Smooth muscle cell (in vitro differentiated cells): ENCODE measurements at regions not wholly inside any gene's neighbourhood (a gene's known extent, or its start where the extent isn't known, plus 50 kb on each side); places are given as distances from the start of the nearest gene placed in this dataset.

ENCODE experiments used
- DNase-seq: peaks from one replicate; lab custom pipeline; 2025; ENCODE audit not compliant: unreplicated experiment; lab: John Stamatoyannopoulos, UW
- H2AFZ ChIP-seq: fragments of 200-600 bp; sonication (generic); 2 replicates; pipeline ENCODE4 v1.6.0; 2016; ENCODE audit warnings: antibody characterized with exemption, low read depth, mild to moderate bottlenecking
- H3F3A ChIP-seq: fragments of 200-600 bp; sonication (generic); 2 replicates; pipeline ENCODE4 v1.6.0; 2017; ENCODE audit warnings: antibody characterized with exemption, low read depth
- H3K27ac ChIP-seq: fragments of 200-600 bp; sonication (generic); 2 replicates; pipeline ENCODE4 v1.5.1; 2016; ENCODE audit warnings: low read depth, mild to moderate bottlenecking
- H3K27me3 ChIP-seq: fragments of 200-600 bp; sonication (generic); 2 replicates; pipeline ENCODE4 v1.6.1; 2016; ENCODE audit warnings: low read depth, mild to moderate bottlenecking
- H3K36me3 ChIP-seq: fragments of 200-600 bp; sonication (generic); 2 replicates; pipeline ENCODE4 v1.5.1; 2016; ENCODE audit warnings: low read depth
- H3K4me1 ChIP-seq: fragments of 200-600 bp; sonication (generic); 2 replicates; pipeline ENCODE4 v1.5.1; 2016; ENCODE audit warnings: low read depth
- H3K4me2 ChIP-seq: fragments of 200-600 bp; sonication (generic); 2 replicates; pipeline ENCODE4 v1.6.0; 2016; ENCODE audit warnings: mild to moderate bottlenecking
- H3K4me3 ChIP-seq: fragments of 200-600 bp; sonication (generic); 2 replicates; pipeline ENCODE4 v1.5.1; 2016; ENCODE audit warnings: mild to moderate bottlenecking
- H3K79me2 ChIP-seq: fragments of 200-600 bp; sonication (generic); 2 replicates; pipeline ENCODE4 v1.6.0; 2016; ENCODE audit warnings: low read depth, mild to moderate bottlenecking
- H3K9ac ChIP-seq: fragments of 200-600 bp; sonication (generic); 2 replicates; pipeline ENCODE4 v1.6.0; 2016; ENCODE audit warnings: low read depth
- H3K9me3 ChIP-seq: fragments of 200-600 bp; sonication (generic); replicated peaks from 2 replicates; pipeline ENCODE4 v1.5.1; 2016; ENCODE audit warnings: low read depth
- H4K20me1 ChIP-seq: fragments of 200-600 bp; sonication (generic); 2 replicates; pipeline ENCODE4 v1.6.0; 2016; ENCODE audit warnings: low read depth
- WGBS: methylation state at CpG from one replicate; pipeline ENCODE4 v1.1.7; 2016; ENCODE audit warnings: low lambda C conversion rate; 5-methylcytosine and 5-hydroxymethylcytosine counted together
- TF ChIP-seq, protein P1 (sequence below): fragments of 200-600 bp; sonication (generic); IDR thresholded peaks from 2 replicates; pipeline ENCODE4 v1.5.1; 2017; ENCODE audit warnings: borderline replicate concordance, mild to moderate bottlenecking, antibody characterized with exemption; ENCODE audit not compliant: insufficient read depth, poor library complexity, severe bottlenecking

DNA sequence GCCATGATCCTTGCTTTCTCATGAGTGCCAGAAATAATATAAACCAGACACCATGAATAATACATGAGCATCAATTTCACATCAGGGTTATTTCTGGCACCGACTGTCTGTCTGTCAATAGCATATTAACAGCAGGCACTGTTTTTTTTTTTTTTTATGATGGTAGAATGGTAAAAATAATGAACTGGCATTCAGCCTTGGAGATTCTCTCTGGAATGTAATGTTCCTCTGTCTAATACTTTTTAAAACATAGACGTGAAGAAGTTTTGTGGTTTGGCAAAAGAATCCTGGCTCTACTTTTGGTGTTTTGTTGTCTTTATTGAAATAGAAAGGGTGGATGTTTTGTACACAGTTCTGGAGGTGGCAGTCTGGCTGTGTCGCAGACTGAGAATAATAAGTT, 874.6 kb upstream of the PRKX start:
- Histone ChIP-seq H3K27ac (no peak overlapping the region), H3K4me3 (no peak overlapping the region), H3K9me3 (no peaks in the 10 kb centered on the region), H3F3A (no peaks in the 10 kb centered on the region), H3K79me2 (no peaks in the 10 kb centered on the region), H3K27me3 (no peaks in the 10 kb centered on the region), H3K4me2 (no peak overlapping the region), H3K4me1 (no peaks in the 10 kb centered on the region), H3K36me3 (no peaks in the 10 kb centered on the region), H3K9ac (no peak overlapping the region), H4K20me1 (no peaks in the 10 kb centered on the region), H2AFZ (no peak overlapping the region)
- 91% methylated on average over 3 of the region's 3 CpGs for WGBS
- TF ChIP-seq, protein P1, sequence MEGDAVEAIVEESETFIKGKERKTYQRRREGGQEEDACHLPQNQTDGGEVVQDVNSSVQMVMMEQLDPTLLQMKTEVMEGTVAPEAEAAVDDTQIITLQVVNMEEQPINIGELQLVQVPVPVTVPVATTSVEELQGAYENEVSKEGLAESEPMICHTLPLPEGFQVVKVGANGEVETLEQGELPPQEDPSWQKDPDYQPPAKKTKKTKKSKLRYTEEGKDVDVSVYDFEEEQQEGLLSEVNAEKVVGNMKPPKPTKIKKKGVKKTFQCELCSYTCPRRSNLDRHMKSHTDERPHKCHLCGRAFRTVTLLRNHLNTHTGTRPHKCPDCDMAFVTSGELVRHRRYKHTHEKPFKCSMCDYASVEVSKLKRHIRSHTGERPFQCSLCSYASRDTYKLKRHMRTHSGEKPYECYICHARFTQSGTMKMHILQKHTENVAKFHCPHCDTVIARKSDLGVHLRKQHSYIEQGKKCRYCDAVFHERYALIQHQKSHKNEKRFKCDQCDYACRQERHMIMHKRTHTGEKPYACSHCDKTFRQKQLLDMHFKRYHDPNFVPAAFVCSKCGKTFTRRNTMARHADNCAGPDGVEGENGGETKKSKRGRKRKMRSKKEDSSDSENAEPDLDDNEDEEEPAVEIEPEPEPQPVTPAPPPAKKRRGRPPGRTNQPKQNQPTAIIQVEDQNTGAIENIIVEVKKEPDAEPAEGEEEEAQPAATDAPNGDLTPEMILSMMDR, result no peak
- DNase-seq, result no peak

DNA sequence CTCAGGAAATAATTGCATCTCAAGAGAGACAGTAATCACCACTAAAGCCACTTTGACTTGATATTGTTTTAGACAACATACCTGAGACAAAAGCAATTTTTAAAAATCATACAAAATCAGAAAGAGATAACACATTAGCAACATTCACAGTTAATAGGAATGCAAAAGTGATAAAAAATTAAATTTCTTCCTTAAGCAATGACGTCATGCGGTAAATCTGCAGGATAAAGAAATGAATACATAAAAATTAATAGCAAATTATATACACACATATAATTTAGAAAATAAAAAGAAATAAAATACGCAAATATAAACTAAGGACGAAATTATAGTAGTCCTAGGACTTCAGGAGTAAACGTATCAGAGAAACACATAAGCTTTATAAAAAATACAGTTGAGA, 866.5 kb upstream of the PRKX start:
- WGBS, result 90% methylated on average over 5 of the region's 5 CpGs
- Histone ChIP-seq H3K9ac (no peak overlapping the region), H3K4me2 (no peak overlapping the region), H3K36me3 (no peaks in the 10 kb centered on the region), H3K27me3 (no peaks in the 10 kb centered on the region), H2AFZ (no peak overlapping the region), H3K27ac (no peak overlapping the region), H3K4me3 (no peak overlapping the region), H3K4me1 (no peaks in the 10 kb centered on the region), H3F3A (no peaks in the 10 kb centered on the region), H3K79me2 (no peaks in the 10 kb centered on the region), H3K9me3 (no peaks in the 10 kb centered on the region), H4K20me1 (no peaks in the 10 kb centered on the region)
- no peak for DNase-seq
- TF ChIP-seq, protein P1, result no peak

DNA sequence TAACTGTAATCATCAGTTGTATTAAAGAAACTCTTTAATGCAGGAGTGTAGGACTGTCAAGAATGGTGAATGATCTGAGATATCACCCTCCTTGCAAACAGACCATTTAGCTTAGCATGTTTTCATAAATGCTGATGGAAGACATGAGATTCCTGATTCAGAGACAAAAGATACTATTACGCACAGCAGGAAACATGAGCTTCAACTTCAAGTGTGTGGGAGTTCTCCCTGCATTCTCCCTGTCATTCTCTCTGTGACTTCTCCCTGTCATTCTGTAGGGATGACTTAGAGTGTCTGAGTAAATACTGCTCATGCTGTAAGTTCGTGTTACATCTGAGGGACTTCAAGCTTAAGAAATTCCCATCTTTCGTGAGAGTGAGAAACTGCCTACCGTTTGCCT, 866.0 kb upstream of the PRKX start:
- Histone ChIP-seq H3K4me3 (no peak overlapping the region), H3K9me3 (no peaks in the 10 kb centered on the region), H3F3A (no peaks in the 10 kb centered on the region), H3K27ac (no peak overlapping the region), H3K79me2 (no peaks in the 10 kb centered on the region), H3K9ac (no peak overlapping the region), H4K20me1 (no peaks in the 10 kb centered on the region), H2AFZ (no peak overlapping the region), H3K36me3 (no peaks in the 10 kb centered on the region), H3K27me3 (no peaks in the 10 kb centered on the region), H3K4me1 (no peaks in the 10 kb centered on the region), H3K4me2 (no peak overlapping the region)
- TF ChIP-seq, protein P1, result no peak
- WGBS, result 46% methylated on average over 4 of the region's 4 CpGs
- DNase-seq, result no peak

DNA sequence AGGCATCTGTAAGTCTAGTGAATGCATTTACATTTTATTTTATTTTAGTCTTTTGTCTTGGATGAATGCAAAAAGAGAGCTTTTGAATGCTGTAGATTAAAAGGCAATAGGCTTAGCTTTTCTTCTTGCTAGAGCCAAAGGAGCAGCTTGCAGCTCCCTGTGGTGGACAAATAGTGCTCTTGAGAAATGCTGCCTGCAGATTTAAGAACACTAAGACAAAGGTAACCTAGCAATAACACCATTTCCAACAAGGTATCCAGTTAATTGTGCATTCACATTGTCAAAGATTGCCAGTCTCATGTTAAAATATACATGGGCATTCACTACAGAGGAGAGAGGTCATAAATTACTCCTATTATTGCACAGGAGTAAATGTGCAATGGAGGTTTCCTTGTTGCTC, 859.2 kb upstream of the PRKX start:
- Histone ChIP-seq H3K4me3 (no peak overlapping the region), H3K27me3 (no peaks in the 10 kb centered on the region), H3K9ac (no peak overlapping the region), H3K4me2 (no peak overlapping the region), H3F3A (no peaks in the 10 kb centered on the region), H3K9me3 (no peaks in the 10 kb centered on the region), H3K27ac (no peak overlapping the region), H2AFZ (no peak overlapping the region), H4K20me1 (no peaks in the 10 kb centered on the region), H3K36me3 (no peaks in the 10 kb centered on the region), H3K79me2 (no peaks in the 10 kb centered on the region), H3K4me1 (peaks cover 4% of the 10 kb centered on the region)
- TF ChIP-seq, protein P1, result no peak
- DNase-seq, result no peak
